ENCODE measurements at regions not wholly inside any gene's neighbourhood (a gene's known extent, or its start where the extent isn't known, plus 50 kb on each side); places are given as distances from the start of the nearest gene placed in this dataset.
"Not testable (repeated sequence)": the region's sequence is repeated elsewhere in the genome, so short reads cannot be mapped to it uniquely, and the experiment has no call there.

DNA sequence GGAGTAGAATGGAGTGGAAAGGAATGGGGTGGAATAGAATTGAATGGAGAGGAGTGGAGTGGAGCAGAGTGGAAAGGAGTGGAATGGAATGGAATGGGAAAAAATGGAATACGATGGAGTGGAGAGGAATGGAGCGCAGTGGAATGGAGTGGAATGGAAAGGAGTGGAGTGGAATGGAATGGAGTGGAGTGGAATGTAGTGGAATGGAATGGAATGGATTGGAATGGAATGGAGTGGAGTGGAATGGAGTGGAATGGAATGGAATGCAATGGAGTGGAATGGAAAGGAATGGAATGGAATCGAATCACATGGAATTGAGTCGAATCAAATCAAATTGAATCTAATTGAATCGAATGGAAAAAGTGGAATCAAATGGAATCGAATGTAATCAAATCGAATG, 1016.1 kb downstream of the CDY1 start:
- no peak for DNase-seq (ENCODE audit: low read depth)

DNA sequence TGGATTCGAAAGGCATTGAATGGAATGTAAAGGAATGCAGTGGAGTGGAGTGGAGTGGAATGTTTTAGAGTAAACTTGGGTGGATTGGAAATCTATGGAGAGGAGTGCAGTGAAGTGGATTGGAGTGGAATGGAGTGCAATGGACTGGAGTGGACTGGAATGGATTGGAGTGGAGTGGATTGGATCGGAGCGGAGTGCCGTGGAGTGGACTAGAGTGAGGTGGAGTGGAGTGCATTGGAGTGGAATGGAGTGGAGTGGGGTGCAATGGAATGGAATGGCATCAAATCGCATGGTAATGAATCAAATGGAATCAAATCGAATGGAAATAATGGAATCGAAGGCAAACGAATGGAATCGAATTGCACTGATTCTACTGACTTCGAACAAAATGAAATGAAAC, 1023.9 kb downstream of the CDY1 start:
- DNase-seq (ENCODE audit: low read depth) = not testable (repeated sequence)

DNA sequence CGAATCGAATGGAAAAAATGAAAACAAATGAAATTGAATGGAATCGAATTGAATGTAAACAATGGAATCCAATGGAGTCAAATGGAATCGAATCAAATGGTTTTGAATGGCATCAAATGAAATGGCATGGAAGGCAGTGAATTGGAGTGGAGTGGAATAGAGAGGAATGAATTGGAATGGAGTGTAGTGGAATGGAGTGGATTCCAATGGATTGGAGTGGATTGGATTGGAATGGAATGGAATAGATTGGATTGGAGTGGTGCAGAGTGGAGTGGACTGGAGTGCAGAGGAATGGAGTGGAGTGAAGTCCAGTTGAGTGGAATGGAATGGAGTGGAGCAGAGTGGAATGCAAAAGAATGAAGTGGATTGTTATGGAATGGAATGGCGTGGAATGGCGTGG, 1026.3 kb downstream of the CDY1 start:
- not testable (repeated sequence) for DNase-seq (ENCODE audit: low read depth)

DNA sequence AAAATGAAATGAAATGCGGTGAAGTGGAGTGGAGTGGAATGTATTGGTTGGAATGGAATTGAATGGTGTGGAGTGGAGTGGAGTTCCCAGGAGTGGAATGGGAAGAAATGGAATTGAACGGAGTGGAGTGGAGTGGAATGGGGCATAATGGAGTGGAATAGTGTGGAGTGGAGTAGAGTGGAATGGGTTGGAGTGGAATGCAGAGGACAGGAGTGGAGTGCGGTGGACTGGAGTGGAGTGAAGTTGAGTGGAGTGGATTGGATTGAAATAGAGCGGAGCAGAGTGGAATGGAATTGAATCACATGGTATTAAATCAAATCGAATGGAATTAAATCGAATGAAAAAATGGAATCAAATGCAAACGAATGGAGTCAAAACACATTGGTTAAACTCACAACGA, 1042.3 kb downstream of the CDY1 start:
- DNase-seq (ENCODE audit: low read depth) = not testable (repeated sequence)

DNA sequence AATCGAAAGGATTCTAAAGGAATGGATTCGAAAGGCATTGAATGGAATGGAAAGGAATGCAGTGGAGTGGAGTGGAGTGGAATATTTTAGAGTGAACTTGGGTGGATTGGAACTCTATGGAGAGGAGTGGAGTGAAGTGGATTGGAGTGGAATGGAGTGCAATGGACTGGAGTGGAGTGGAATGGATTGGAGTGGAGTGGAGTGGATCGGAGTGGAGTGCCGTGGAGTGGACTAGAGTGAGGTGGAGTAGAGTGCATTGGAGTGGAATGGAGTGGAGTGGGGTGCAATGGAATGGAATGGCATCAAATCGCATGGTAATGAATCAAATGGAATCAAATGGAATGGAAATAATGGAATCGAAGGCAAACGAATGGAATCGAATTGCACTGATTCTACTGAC, 1044.8 kb downstream of the CDY1 start:
- DNase-seq (ENCODE audit: low read depth) = not testable (repeated sequence)

DNA sequence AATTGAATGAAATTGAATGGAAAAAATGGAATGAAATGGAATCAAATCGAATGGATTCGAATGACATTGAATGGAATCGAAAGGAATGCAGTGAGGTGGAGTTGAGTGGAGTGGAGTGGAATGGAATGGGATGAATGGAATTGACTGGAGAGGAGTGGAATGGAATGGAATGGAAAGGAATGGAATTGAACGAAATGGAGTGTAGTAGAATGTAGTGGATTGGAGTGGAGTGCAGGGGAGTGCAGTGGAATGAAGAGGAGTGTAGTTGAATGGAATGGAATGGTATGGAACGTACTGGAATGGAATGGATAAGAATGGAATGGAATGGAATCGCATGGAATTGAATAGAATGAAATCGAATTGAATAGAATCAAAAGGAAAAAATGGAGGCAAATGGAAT, 1047.3 kb downstream of the CDY1 start:
- DNase-seq (ENCODE audit: low read depth) = not testable (repeated sequence)

DNA sequence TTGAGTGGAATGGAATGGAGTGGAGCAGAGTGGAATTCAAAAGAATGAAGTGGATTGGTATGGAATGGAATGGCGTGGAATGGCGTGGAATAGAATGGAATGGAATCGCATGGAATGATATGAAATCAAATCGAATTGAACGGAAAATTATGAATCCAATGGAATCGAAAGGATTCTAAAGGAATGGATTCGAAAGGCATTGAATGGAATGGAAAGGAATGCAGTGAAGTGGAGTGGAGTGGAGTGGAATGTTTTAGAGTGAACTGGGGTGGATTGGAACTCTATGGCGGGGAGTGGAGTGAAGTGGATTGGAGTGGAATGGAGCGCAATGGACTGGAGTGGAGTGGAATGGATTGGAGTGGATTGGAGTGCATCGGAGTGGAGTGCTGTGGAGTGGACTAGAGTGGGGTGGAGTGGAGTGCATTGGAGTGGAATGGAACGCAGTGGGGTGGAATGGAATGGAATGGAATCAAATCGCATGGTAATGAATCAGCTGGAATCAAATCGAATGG, 1048.5 kb downstream of the CDY1 start:
- DNase-seq (ENCODE audit: low read depth) = peak; percentile 2

DNA sequence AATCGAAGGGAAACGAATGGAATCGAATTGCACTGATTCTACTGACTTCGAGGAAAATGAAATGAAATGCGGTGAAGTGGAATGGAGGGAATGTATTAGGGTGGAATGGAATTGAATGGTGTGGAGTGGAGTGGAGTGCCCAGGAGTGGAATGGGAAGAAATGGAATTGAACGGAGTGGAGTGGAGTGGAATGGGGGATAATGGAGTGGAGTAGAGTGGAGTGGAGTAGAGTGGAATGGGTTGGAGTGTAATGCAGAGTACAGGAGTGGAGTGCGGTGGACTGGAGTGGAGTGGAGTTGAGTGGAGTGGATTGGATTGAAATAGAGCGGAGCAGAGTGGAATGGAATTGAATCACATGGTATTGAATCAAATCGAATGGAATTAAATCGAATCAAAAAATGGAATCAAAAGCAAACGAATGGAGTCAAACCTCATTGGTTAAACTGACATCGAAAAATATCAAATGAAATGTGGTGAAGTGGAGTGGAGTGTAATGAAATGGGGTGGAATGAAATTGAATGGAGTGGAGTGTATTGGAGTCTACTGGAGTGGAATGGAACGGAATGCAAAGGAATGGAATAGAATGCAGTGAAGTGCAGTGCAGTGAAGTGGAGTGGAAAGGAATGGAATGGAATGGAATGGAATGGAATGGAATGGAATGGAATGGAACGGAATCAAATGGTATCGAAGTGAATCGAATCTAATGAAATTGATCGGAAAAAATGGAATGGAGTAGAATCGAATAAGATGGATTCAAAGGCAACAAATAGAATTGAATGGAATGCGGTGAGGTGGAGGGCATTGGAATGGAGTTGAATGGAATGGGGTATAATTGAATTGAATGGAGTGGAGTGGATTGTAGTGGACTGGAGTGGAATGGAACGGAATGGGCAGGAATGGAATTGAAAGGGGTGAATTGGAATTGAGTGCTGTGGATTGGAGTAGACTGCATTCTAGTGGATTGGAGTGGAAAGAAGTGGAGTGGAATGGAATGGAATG, 1049.3 kb downstream of the CDY1 start:
- DNase-seq (ENCODE audit: low read depth) = peak; percentile 18
